IPS DF 4.7 (cell line): ENCODE measurements at regions not wholly inside any gene's neighbourhood (a gene's known extent, or its start where the extent isn't known, plus 50 kb on each side); places are given as distances from the start of the nearest gene placed in this dataset.
"Not testable (repeated sequence)": the region's sequence is repeated elsewhere in the genome, so short reads cannot be mapped to it uniquely, and the experiment has no call there.

Experiments used
- DNase-seq: peaks from one replicate; pipeline ENCODE4 v3.0.0-alpha.2; 2013; ENCODE audit warnings: low spot score; ENCODE audit errors: extremely low read depth

DNA sequence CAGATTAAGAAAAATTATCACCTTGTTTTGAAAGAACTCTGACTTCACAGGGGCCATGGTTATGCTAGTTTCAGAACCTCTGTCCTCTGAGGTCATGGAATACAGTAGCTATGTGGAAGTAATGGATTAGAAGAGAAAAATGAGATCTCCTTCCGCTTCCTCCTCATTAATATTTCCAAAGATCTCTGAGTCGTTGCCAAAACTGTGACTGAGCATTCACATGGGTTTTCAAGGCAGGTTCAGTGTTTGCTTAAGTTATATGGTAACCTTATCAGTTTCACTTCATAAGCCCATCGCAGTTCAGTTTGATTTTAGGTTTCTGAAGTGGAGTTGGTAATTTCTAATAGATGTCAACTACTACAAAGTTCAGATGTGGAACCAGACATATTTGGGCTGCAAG, 321.2 kb upstream of the SOX9 start:
- no peak for DNase-seq

DNA sequence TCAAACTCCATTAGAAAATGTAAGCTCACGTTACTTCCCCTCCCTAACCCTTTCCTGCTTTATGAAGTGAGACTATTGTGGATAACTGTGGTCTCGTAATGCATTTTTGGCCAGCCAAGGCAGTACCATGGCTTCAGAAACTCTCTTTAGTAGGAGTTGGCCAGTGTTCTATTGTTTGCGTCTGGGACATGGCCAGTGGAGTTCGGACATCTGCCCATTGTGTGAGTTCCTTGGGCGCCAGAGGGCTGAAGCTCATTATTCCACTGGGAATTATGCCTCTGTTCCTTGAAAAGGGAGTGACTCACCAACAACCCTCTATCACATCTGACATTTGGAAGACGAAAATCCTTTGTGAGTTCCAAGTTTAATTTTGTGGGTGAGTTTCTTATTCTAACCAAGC, 319.5 kb upstream of the SOX9 start:
- no peak for DNase-seq

DNA sequence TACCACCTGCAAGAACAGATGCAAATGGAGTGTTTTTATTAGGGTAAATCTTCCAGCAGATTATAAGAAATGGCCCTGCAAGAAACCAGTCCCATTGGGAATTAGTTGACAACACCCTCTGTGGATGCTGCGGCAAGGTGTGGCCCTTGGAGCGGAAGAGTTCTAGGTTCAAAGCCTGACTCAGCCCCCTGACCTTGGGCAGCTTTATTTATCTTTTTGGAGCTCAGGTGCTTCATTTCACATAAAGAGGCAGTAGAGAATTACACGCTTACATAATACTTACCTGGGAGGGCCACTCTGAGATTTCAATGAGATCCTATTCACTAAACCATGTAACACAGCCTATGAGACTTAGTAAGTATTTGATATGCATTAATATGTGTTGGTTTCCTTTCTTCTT, 318.2 kb upstream of the SOX9 start:
- no peak for DNase-seq

DNA sequence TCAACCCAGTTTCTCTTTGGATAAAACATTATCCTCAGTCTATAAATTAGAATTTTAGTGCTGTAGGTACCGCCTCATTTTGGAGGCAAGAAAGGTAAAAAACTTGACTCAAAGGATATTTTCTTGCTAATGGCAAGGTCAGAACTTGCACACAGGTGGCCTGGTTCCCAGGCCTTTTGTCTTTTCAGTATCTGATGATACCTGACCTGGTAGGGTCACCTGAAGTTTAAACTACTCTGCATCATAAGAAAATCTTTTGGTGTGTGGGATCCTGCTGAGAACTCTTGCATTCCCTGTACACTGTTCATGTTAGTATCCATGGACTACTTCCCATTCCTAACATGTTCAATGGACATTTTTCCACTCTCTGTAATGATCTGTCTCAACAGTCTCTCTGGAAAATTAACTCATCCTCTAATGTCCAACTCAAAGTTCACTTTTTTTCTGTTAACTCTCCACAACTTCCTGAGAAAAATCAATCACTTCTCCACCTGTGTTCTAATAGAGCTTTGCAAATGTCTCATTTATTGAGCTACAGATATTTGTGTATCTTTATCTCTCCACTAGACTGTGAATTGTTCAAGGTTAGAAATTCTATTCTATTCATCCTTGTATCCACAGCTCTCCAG, 317.1 kb upstream of the SOX9 start:
- no peak for DNase-seq

DNA sequence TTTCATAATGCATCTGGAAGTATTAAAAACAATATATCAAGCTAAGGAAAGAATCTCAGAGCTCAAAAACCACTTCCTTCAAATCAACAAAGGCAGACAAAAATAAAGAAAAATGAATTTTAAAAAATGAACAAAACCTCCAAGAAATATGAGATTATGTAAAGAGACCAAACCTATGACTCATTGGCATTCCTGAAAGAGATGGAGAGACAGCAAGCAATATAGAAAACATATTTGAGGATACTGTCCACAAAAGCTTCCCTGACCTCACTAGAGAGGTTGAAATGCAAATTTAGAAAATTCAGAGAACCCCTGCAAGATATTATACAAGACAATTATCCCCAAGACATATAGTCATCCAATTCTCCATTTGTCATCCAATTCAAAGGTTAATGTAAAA, 311.3 kb upstream of the SOX9 start:
- no peak for DNase-seq

DNA sequence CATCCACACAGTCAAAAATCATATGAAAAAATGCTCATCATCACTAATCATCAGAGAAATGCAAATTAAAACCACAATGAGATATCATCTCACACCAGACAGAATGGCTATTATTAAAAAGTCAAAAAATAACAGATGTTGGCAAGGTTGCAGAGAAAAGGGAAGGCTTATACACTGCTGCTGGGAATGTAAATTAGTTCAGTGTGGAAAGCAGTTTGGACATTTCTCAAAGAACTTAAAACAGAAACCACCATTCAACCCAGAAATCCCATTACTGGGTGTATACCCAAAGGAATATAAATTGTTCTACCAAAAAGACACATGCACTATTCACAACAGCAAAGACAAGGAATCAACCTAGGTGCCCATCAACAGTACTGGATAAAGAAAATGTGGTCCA, 307.0 kb upstream of the SOX9 start:
- DNase-seq, result not testable (repeated sequence)

DNA sequence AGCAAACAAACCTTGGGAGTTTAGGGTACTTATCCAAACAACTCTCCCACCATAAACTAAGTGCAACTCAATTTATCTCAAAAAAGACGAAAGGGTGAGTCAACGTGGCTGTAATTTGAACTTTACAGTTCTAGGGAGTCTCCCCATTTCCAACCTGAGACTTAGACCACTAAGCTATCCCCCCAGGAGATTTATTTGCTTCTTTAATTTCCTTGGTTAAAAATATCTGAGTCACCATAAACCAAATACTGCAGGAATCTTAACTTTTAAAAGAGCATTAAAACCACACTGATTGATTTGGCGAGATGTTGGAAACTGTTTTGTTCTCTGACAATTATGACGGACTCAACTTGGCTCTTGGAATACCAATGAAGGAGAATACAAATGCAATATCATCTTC, 299.3 kb upstream of the SOX9 start:
- no peak for DNase-seq

DNA sequence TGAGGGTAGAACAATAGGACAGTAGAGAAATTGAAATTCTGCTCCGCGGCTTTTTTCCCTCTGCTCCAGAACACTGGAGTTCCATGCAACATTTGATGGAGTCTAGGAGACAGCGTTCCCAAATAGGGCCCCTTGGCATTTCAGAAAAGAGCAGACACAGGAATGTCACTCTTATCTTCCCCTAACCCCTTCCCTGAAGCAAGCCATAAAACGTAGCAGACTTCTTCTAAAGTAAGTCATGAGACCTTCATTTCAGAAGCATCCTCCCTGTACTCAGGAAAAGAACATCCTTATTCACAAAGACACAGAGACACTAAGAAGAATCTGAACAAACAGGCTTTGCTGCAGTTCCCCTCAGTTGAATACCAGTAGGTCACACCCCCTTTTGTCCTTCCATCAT, 296.1 kb upstream of the SOX9 start:
- DNase-seq, result no peak

DNA sequence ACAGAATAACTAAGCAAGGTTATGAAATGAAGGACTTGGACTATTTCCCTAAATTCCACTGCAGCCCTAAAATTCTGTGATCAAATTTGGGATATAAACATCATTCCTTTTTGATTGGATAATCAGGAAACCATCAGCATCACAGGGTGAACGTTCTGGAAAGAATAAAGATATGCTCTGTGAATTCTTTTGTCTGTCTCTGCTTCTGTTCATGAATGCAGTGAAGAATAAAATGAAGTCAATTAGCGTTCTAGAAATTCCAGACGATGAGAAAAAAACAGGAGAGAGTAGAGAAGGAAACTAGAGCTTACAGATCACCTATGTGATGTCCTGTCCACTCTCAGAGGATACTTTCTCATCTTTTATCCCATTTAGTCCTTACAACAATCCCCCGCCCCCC, 295.1 kb upstream of the SOX9 start:
- no peak for DNase-seq

DNA sequence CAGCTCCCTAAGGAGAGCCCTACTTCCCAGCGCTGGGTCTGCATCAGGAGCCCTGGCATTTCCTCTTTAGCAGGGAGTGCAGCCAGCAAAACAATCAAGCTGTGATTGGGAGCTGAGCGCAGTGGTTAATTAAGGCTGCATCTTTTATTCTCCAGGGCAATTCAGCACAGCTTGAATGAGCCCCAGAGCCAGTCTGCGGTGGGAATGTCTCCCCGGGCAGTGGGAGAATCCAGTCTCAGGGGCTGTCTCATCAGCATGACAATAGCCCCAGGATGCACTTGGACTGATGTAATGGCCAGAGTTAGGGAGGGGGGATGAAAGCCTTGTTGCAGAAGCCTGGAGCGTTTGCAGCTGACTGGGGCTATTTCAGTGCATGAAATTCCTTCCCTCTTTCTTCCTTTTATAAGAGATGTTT, 292.6 kb upstream of the SOX9 start:
- DNase-seq, result peak; percentile 96

DNA sequence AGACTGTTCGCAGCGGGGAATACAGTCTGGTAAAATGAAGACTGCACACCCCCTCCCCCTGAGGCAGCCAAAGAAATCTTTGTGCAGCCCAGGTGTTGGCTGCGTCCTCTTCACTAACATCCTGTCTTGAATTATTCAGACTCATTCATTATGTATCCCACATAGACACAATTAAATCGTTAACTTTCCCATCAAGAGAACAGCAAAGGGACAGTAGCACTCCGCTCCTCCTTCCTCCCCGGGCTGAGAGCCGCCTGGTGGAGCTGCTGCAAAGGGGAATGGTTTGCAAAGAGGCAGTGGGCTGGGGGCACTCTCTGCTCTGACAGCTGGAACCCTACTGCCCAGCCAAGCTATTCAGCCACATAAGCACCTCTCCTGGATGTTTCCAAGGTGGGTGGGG, 290.0 kb upstream of the SOX9 start:
- peak; percentile 11 for DNase-seq

DNA sequence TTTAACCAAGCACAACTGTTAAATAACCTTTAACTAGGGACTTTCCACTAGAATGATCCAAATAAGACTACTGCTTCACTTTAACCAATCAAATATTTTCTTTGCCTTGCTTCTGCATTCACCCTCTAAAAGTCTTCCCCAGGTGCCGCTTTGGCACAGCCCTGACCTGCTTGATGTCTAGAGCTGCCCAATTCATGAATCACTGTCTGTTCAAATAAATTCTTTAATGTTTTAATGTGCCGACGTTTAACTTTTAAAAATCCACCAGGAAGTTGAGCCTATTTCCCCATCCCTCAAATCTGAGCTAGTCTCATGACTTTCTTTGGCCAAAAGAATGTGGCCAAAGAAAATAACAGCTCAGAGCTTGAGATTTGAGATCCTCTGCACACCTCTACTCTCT, 277.8 kb upstream of the SOX9 start:
- no peak for DNase-seq

DNA sequence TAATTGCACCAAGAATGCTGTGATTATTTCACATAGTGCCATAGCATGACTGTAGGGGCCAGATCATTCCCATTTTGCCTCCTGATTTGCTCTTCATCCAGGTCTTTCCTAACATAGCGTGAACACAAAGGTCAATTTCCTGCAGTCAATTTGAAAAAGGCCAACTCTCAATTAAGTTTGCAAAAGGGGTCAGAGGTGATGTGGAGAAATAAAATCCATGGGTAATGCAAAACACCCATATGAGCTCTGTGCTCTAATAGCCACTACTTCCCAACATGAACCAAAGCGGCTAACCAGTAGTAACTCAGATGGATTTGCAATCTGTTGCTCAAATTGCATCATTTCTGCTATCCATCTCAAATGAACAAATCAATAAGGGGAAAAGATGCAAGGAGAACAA, 275.5 kb upstream of the SOX9 start:
- no peak for DNase-seq

DNA sequence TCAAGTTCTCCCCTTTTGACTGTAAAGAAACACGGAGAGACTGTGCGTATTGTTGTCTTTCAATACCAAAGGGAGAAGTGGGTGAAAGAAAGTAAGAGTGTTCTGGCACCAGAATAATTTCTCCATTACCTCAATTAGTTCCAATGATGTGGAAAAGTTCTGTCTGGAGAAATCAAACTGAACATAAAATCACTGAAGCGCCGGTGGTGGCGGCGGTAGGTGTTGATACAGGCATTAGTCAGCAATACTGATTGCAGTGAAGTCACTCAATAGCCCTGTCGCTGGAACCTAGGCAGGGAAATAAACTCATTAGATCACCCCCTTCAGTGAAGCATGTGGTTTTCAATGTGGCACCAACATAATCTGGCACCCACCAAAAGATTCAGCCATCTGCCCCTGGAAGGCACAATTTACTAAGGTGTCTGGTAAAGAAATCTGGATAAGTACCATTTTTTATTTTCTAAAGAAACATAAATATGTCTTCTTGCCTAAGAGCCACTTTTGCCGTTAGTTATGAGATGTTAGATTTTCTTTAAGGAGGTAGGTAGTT, 274.2 kb upstream of the SOX9 start:
- DNase-seq, result no peak

DNA sequence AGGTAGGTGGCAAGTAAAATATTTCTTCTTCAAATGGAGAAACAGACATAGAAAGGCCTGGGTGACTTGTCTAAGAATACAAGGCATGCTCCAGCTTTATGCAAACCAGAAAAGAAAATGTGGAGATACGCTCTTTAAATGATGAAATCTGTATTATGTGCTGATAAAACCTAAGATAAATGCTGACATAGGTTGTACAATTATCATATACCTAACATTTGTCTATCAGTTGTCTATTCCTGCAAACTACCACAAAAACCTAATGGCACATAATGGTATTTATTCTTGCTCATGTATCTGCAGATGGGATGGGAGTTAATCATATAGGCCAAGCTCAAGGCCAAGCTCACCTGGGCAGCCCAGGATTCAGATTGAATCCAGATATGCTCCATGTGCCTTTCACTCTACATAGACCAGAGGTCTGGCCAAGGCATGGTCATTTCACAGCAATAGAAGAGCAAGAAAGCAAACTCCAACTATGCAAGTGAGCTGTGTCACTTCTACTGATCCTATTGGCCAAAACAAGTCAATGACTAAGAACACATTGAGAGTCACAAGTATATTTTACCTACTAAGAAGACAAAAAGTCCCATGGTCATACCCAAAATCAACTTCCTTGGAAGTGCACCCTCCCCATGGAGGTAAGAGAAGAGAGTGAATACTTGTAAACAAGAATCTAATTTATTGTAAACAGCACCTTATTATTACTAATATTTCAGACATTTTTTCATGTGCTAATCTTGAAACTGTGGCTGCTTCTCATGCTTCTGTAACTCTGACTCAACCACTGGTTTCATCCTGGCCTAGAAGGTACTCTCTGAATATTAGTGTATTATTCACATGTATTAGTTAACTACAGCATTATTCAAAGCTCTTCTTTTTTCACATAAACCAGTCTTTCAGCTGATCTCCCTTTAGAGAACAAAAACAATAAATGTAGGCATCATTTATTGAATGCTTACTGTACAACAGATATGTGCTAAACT, 270.7 kb upstream of the SOX9 start:
- DNase-seq, result no peak

DNA sequence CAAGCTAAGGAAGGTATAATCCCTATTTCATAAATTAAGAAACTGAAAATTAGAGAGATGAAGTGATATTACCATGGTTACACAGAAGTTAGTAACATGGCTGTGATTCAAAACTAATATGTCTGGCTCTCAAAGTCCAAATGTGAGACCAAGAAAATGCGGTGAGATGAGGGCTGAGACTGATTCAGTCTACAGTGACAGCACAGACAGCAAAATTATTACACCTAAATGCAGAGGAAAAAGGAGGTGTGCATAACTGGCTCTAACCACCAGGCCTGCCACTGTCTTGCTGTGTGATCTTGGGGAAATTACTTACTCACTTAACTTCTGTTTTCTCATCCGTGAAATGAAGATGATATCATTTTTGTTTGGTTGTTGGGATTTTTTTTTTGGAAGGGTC, 270.0 kb upstream of the SOX9 start:
- DNase-seq, result no peak

DNA sequence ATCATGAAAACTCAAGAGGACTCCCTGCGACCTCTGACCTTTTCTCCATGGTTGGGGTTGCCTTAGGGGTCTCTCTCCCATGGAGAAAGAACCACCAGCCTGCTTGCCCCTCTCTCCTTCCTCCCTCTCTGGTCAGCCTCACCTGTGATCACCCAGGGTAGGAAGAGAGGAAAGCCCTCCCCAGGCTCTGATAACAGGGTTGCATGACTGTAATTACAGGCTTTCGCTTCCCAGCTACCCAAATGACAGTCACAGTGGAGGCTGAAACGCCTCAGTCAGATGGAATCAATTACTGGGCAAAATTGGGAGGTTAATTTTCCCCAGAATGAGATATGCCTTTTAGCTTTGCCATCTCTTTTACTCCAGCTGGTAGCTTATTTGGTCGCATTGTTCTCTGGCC, 265.8 kb upstream of the SOX9 start:
- no peak for DNase-seq

DNA sequence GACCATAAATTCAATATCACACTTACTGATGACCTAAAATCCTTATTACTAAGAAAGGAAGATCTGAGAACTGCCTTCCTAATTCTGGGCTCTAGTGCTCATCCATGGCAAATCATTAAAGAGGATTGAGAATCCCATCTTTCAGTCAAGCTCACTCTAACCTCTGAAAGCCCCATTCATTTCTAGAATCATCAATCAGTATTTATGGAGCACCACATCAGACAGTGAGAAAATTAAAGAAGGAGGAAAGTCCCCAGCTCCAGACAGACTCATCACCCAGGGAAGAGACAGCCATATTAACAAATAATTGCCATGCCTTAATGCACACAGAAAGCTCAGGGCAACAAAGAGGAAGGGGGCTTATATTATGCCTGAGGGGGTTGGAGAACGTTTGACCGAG, 256.1 kb upstream of the SOX9 start:
- DNase-seq, result no peak

DNA sequence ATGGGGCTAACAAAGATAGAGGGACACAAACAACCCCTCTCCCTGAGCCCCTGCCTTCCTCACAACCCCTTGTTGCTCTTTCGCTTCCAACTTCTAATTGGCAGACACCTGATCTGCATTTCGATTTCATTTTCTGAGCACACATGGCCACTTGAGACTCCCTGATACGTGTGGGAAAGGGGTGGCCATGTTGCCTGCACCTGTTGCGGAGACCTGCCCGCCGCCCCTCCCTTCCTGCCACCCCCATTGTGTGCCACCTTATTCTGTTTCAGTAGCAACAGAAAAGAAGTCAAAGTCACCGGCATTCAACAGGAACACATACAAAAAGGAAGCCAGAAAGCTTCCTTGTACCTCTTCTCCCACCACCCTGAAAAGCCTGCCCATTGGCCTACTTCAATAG, 254.7 kb upstream of the SOX9 start:
- DNase-seq, result no peak

DNA sequence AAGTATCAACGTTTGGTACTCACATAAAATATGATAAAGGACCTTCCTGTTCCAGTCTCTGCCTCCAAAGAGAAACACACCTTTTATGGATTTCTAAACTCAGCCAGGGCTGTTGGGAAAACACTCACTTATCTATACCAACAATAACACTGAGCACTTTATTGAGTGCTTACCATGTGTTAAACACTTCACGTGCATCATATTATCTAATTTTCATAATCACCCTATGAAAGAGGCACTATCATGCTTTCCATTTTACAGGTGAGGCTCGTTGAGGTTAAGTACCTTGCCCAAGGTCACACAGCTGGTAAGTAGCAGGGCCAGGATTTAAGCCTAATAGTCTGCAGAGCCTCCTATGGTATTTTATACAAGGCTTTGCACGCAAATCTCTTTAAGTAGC, 251.5 kb upstream of the SOX9 start:
- no peak for DNase-seq

DNA sequence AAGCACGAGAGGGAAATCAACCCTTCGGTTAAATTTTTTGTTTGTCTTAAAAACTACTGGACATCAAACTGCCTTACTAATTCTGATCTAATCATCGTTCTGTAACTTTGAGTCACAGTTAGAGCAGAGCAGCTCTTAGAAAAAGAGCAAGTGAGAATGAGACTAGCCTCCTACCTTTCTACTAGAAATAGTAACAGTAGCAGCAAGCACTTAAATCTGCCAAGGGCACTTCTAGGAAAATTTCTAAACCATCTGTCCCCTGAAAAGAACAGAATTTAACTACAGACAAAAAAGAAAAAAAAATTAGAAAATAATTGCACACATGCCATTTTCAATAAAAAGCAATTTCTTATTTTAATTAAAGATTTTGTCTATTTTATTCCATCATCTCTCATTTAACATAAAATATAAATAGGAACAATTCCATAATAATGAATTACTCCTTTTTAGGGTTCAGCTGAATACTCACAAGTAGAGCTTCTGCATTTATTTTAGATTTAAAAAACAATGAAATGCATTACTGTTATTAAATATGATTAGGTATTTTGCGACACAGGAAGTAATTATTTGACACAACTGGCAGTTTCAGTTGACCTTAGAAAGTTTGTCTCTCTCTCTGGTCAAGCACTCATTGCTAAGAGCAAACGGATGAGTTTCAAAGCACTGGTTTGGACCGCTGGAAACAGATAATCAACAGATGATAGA, 250.8 kb upstream of the SOX9 start:
- DNase-seq, result no peak

DNA sequence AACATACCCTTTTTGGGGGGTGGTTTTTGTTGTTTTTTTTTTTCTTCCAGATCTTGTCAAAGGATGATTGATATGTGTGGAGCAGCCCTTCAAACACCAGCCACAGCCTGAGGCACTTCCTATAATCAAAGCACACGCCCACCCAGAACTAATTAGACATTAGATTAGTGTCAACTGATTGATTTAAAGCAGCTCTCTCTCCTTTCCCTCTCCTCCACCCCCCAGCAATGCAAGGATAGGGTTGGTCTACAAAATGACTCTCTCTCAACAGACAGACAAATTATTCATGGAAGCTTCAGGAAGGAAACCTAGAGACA, 250.3 kb upstream of the SOX9 start:
- DNase-seq, result no peak
